HG03108 (cell line): ENCODE measurements at regions not wholly inside any gene's neighbourhood (a gene's known extent, or its start where the extent isn't known, plus 50 kb on each side); places are given as distances from the start of the nearest gene placed in this dataset.

Experiments
- ATAC-seq: cut with Tn5 transposase; IDR thresholded peaks from one replicate; pipeline ENCODE4 v1.9.1; 2021; ENCODE audit warnings: moderate library complexity; ENCODE audit not compliant: unreplicated experiment

- ATAC-seq = no peak
These were observed 140.6 kb downstream of the IRS2 start for GRCh38 chr13:109645831-109646230.

- ATAC-seq = no peak
These were observed 141.4 kb downstream of the IRS2 start for GRCh38 chr13:109644956-109645355.

- no peak for ATAC-seq
These were observed 142.2 kb downstream of the IRS2 start for GRCh38 chr13:109644069-109644750.

GRCh38 chr13:109642358-109642757, 144.0 kb downstream of the IRS2 start:
- no peak for ATAC-seq

GRCh38 chr13:109636736-109637135, 149.6 kb downstream of the IRS2 start:
- no peak for ATAC-seq

GRCh38 chr13:109631069-109631468, 155.3 kb downstream of the IRS2 start:
- ATAC-seq = no peak

GRCh38 chr13:109630271-109630670, 156.1 kb downstream of the IRS2 start:
- no peak for ATAC-seq

- no peak for ATAC-seq
These were observed 156.6 kb downstream of the IRS2 start for GRCh38 chr13:109629737-109630136.

- ATAC-seq = no peak
These were observed 158.1 kb downstream of the IRS2 start for GRCh38 chr13:109628251-109628699.

GRCh38 chr13:109627649-109628048, 158.7 kb downstream of the IRS2 start:
- no peak for ATAC-seq

GRCh38 chr13:109626386-109627171, 159.8 kb downstream of the IRS2 start:
- no peak for ATAC-seq

- no peak for ATAC-seq
These were observed 161.2 kb downstream of the IRS2 start for GRCh38 chr13:109625156-109625555.

- ATAC-seq = no peak
These were observed 164.4 kb downstream of the IRS2 start for GRCh38 chr13:109622006-109622405.

GRCh38 chr13:109615721-109616420, 170.5 kb downstream of the IRS2 start:
- ATAC-seq = no peak

GRCh38 chr13:109611912-109612691, 174.3 kb downstream of the IRS2 start:
- no peak for ATAC-seq

GRCh38 chr13:109610517-109610916, 175.9 kb downstream of the IRS2 start:
- no peak for ATAC-seq

- no peak for ATAC-seq
These were observed 177.9 kb downstream of the IRS2 start for GRCh38 chr13:109608503-109608902.

GRCh38 chr13:109608059-109608458, 178.3 kb downstream of the IRS2 start:
- ATAC-seq = no peak

- no peak for ATAC-seq
These were observed 179.9 kb downstream of the IRS2 start for GRCh38 chr13:109606520-109606919.

GRCh38 chr13:109605846-109606245, 180.5 kb downstream of the IRS2 start:
- ATAC-seq = no peak

- no peak for ATAC-seq
These were observed 181.5 kb downstream of the IRS2 start for GRCh38 chr13:109604894-109605293.
